ENCODE measurements at regions not wholly inside any gene's neighbourhood (a gene's known extent, or its start where the extent isn't known, plus 50 kb on each side); places are given as distances from the start of the nearest gene placed in this dataset.

GRCh38 chr6:115487331-115487730 lies 573.4 kb downstream of the FRK start:
- no peak for TF ChIP-seq YY1 (IDR thresholded peaks at IDR 0.05; ENCODE audit: insufficient read depth, insufficient read length)
- TF ChIP-seq SUZ12 (IDR thresholded peaks at IDR 0.05; ENCODE audit: extremely low read depth, insufficient read depth, insufficient read length) = no peak
